Liver (tissue), 3 donors: ENCODE measurements at regions not wholly inside any gene's neighbourhood (a gene's known extent, or its start where the extent isn't known, plus 50 kb on each side); places are given as distances from the start of the nearest gene placed in this dataset.

ENCODE experiments used
- ATF3 ChIP-seq: IDR thresholded peaks from 2 replicates; pipeline ENCODE4 v1.6.1; 2016; ENCODE audit warnings: antibody characterized with exemption
- CTCF ChIP-seq: fragments of 150-350 bp; IDR thresholded peaks from 2 replicates; pipeline ENCODE4 v1.5.1; 2017; ENCODE audit warnings: improper control_type of control experiment, low read depth, low read length; ENCODE audit not compliant: missing input control
- TAF1 ChIP-seq: conservative IDR thresholded peaks from 2 replicates; pipeline ENCODE4 v1.6.1; 2016; ENCODE audit warnings: antibody characterized with exemption, mild to moderate bottlenecking
- donor health status: healthy.
- donor health status: healthy.

GRCh38 chr17:14557480-14557879 is 256.6 kb downstream of the HS3ST3B1 start:
- TF ChIP-seq CTCF (no peak), ATF3 (no peak), TAF1 (no peak)
